Lower leg skin (tissue), 4 donors: ENCODE measurements at regions not wholly inside any gene's neighbourhood (a gene's known extent, or its start where the extent isn't known, plus 50 kb on each side); places are given as distances from the start of the nearest gene placed in this dataset.

Experiments used
- DNase-seq, 2 donors: peaks; one replicate each; pipeline ENCODE4 v3.0.0-alpha.2; 2019; ENCODE audit warnings: low spot score in 2 of 2
- H3K4me3 ChIP-seq: fragments of 200-600 bp; sonication (generic); 2 replicates; pipeline ENCODE4 v1.5.1; 2017; ENCODE audit warnings: mild to moderate bottlenecking, low read depth; ENCODE audit not compliant: poor library complexity, severe bottlenecking
- POLR2A ChIP-seq, 2 donors: fragments of 450-650 bp; IDR thresholded peaks; one replicate each; pipeline ENCODE4 v1.6.1; 2016 to 2017; ENCODE audit warnings: antibody characterized with exemption in 2 of 2, mild to moderate bottlenecking in 1 of 2, moderate library complexity in 1 of 2
- WGBS, 2 donors: methylation state at CpG; one replicate each; pipeline ENCODE4 v1.1.5; 2018; 5-methylcytosine and 5-hydroxymethylcytosine counted together
- intact Hi-C: fragments of 100-400 bp; cut with DNase I; formaldehyde crosslinking; loops from one replicate; pipeline ENCODE4 v1.15.0; 2023; ENCODE audit warnings: low total_unique reads
- TF ChIP-seq, protein P1 (sequence below), 3 donors: fragments of 450-650 bp; IDR thresholded peaks; one replicate each; pipeline ENCODE4 v1.5.1; 2016; ENCODE audit warnings: antibody characterized with exemption in 3 of 3, mild to moderate bottlenecking in 3 of 3, moderate library complexity in 2 of 3

DNA sequence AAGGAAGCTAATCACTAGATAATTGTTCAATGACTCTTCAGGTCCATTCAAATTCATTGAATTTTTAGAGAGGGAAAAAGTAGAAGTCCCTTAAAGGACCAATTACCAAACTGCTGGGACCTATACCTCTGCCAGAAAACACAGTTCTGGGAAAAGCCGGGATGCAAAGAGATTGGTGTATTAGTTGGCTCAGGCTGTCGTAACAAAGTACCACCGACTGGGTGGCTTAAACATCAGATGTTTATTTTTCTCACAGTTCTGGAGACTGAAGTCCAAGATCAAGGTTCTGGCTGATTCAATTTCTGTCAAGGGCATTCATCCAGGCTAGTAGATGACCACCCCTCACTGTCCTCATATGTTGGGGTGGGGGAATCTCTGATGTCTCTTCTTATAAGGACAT, 177.1 kb upstream of the FSTL4 start:
- no peak overlapping the region for H3K4me3 ChIP-seq
- DNase-seq, result peak in 1 of 2 donors; percentile 4
- 84 to 90% methylated on average over 3 of the region's 3 CpGs for WGBS, 2 donors
- TF ChIP-seq, protein P1, sequence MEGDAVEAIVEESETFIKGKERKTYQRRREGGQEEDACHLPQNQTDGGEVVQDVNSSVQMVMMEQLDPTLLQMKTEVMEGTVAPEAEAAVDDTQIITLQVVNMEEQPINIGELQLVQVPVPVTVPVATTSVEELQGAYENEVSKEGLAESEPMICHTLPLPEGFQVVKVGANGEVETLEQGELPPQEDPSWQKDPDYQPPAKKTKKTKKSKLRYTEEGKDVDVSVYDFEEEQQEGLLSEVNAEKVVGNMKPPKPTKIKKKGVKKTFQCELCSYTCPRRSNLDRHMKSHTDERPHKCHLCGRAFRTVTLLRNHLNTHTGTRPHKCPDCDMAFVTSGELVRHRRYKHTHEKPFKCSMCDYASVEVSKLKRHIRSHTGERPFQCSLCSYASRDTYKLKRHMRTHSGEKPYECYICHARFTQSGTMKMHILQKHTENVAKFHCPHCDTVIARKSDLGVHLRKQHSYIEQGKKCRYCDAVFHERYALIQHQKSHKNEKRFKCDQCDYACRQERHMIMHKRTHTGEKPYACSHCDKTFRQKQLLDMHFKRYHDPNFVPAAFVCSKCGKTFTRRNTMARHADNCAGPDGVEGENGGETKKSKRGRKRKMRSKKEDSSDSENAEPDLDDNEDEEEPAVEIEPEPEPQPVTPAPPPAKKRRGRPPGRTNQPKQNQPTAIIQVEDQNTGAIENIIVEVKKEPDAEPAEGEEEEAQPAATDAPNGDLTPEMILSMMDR (IDR thresholded peaks at IDR 0.05), result no peak
- TF ChIP-seq POLR2A (IDR thresholded peaks at IDR 0.05), result no peak
- intact Hi-C loops, result no loop called here

DNA sequence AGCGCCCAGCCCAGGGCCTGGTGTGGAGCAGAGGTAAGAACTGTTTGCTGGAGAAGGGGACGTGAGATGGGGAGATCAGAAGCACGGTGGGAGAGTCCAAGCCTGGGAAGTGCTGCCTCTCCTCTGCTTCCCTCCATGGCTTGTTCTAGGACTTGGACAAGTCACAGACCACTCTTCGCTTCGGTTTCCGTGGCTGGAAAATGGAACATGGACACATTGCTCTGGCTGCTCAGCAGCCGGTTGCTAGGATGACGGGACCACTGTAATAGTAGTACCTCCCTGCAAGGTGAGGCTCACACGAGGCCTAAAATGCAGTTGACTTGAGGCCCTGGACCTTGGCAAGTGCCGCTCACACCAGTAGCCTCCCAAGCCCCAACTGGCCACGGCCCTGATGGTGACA, 175.8 kb upstream of the FSTL4 start:
- no peak overlapping the region for H3K4me3 ChIP-seq
- peak in 1 of 2 donors; percentile 79 for DNase-seq
- TF ChIP-seq, protein P1 (IDR thresholded peaks at IDR 0.05), result no peak
- TF ChIP-seq POLR2A (IDR thresholded peaks at IDR 0.05), result no peak
- 95 to 97% methylated on average over 11 of the region's 11 CpGs for WGBS, 2 donors
- intact Hi-C loops, result no loop called here

DNA sequence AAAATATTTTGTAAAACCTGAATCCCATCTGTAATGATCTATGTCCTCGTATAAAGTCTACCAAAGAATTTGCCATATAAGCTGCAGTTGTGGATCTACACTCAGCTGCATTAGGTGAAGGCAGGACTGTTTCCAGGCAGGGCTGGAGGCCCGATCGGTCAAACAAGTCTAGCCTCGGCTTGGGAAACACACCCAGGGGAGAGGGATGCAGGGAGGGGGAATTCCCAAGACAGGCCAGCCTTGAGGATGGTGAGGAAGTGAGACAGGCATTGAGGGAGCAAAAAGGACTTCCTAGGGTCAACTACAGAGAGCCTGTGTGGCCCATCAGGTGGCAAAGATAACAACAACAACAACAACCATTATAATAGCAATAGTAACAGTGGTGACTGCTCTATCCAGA, 174.1 kb upstream of the FSTL4 start:
- 47 to 54% methylated on average over 4 of the region's 4 CpGs for WGBS, 2 donors
- no peak overlapping the region for H3K4me3 ChIP-seq
- TF ChIP-seq POLR2A (IDR thresholded peaks at IDR 0.05), result no peak
- TF ChIP-seq, protein P1 (IDR thresholded peaks at IDR 0.05), result no peak
- intact Hi-C loops, result no loop called here
- peak in 1 of 2 donors; percentile 58 for DNase-seq

DNA sequence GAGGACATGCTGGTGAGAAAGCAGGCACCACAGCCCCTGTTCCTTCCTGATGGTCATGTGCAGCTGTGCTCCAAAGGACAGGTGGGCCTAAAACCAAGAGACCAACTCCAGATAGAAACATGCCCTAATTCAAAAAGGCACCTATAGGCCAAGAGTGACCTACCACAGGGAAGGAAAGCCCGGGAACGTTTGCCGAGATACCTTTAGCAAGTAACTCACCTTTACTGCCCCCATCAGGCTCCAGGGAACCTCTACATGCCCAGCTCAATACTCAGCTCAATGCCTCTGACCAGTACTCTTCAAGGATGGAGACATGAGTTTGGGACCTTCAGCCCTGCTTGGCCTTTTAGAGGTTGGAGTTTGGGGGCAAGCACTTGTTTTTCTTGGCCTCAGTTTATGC, 172.8 kb upstream of the FSTL4 start:
- intact Hi-C loops, result no loop called here
- TF ChIP-seq, protein P1 (IDR thresholded peaks at IDR 0.05), result no peak
- TF ChIP-seq POLR2A (IDR thresholded peaks at IDR 0.05), result no peak
- 75 to 78% methylated on average over 3 of the region's 3 CpGs for WGBS, 2 donors

DNA sequence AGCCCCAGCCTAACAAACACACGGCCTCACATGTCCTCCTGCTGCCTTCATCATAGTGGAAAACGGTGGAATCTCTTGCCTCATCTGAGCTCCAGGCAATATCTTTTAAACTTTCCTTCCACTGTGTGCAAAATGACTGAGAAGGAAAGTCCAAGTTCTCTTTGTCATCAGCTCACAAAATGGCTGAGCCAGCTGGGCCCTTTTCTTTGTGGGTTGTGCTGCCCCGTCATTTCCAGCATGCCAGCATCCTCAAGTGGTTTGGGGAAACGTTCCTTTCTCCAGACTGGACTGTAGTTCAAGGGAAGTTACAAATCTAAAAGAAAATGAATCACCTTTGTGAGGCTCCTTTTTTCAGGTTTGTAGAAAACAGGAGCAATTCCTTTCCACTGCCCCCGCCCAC, 171.1 kb upstream of the FSTL4 start:
- intact Hi-C loops, result no loop called here
- peak in 1 of 2 donors; percentile 36 for DNase-seq
- 59 to 63% methylated on average over 5 of the region's 5 CpGs for WGBS, 2 donors

More for the DNA sequence above, 172.8 kb upstream of the FSTL4 start:
- peak in 1 of 2 donors; percentile 67 for DNase-seq
- H3K4me3 ChIP-seq, result no peak overlapping the region

DNA sequence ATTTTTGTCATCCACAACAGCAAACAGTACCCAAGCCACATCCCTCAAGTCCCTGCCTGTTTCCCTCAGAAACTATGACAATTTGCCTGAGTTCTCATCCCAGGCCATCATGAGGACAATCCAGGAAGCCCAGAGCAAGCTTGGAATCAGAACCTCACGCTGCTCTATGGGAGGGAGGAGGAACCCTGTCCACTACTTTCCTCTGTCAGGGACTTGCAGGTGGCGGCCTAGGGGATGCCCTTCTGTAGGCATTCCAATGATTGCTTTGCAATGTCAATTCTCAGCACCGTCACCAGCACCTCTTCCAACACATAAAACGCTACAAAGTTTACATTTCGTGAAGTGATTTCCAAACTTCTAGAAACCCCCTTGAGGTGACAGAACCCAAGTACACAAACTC, 170.4 kb upstream of the FSTL4 start:
- intact Hi-C loops, result no loop called here
- WGBS, 2 donors, result 93 to 95% methylated on average over 5 of the region's 5 CpGs
- DNase-seq, result peak in 1 of 2 donors; percentile 70

More for the DNA sequence above, 171.1 kb upstream of the FSTL4 start:
- no peak overlapping the region for H3K4me3 ChIP-seq
- TF ChIP-seq POLR2A (IDR thresholded peaks at IDR 0.05), result no peak
- TF ChIP-seq, protein P1 (IDR thresholded peaks at IDR 0.05), result no peak

More for the DNA sequence above, 170.4 kb upstream of the FSTL4 start:
- no peak overlapping the region for H3K4me3 ChIP-seq
- TF ChIP-seq, protein P1 (IDR thresholded peaks at IDR 0.05), result no peak
- no peak for TF ChIP-seq POLR2A (IDR thresholded peaks at IDR 0.05)
